ENCODE measurements at regions not wholly inside any gene's neighbourhood (a gene's known extent, or its start where the extent isn't known, plus 50 kb on each side); places are given as distances from the start of the nearest gene placed in this dataset.

- no peaks in the 10 kb centered on the region for H3K27me3 ChIP-seq
- H3K27ac ChIP-seq = no peak overlapping the region
- no peak for DNase-seq (ENCODE audit: low spot score in 2 of 2)
- TF ChIP-seq POLR2A (IDR thresholded peaks at IDR 0.05) (no peak), EP300 (IDR thresholded peaks at IDR 0.05) (no peak), CTCF (IDR thresholded peaks at IDR 0.05) (no peak)
- H3K9me3 ChIP-seq = no peaks in the 10 kb centered on the region
- no peaks in the 10 kb centered on the region for H3K4me1 ChIP-seq
- H3K36me3 ChIP-seq = no peaks in the 10 kb centered on the region
- no peak overlapping the region for H3K4me3 ChIP-seq
- WGBS, 2 donors = 63 to 86% methylated on average over 2 of the region's 2 CpGs
Observed at GRCh38 chr1:61012341-61012761, 70.0 kb upstream of the NFIA start.

- WGBS, 2 donors = 78 to 82% methylated on average over 11 of the region's 11 CpGs
- no peaks in the 10 kb centered on the region for H3K9me3 ChIP-seq
- H3K27ac ChIP-seq = no peak overlapping the region
- no peaks in the 10 kb centered on the region for H3K27me3 ChIP-seq
- no peak overlapping the region for H3K4me3 ChIP-seq
- DNase-seq (ENCODE audit: low spot score in 2 of 2) = no peak
- H3K36me3 ChIP-seq = no peaks in the 10 kb centered on the region
- H3K4me1 ChIP-seq = no peaks in the 10 kb centered on the region
- no peak for TF ChIP-seq CTCF (IDR thresholded peaks at IDR 0.05)
- TF ChIP-seq POLR2A (IDR thresholded peaks at IDR 0.05) = no peak
- no peak for TF ChIP-seq EP300 (IDR thresholded peaks at IDR 0.05)
Observed at GRCh38 chr1:61011561-61012263, 70.6 kb upstream of the NFIA start.

GRCh38 chr1:61007534-61008364, 74.6 kb upstream of the NFIA start:
- TF ChIP-seq CTCF (IDR thresholded peaks at IDR 0.05) = no peak
- no peak for TF ChIP-seq EP300 (IDR thresholded peaks at IDR 0.05)
- TF ChIP-seq POLR2A (IDR thresholded peaks at IDR 0.05) = no peak
- no peak for DNase-seq (ENCODE audit: low spot score in 2 of 2)
- H3K27ac ChIP-seq = no peak overlapping the region
- no peaks in the 10 kb centered on the region for H3K27me3 ChIP-seq
- no peaks in the 10 kb centered on the region for H3K36me3 ChIP-seq
- WGBS, 2 donors = 63 to 68% methylated on average over 5 of the region's 5 CpGs
- no peak overlapping the region for H3K4me3 ChIP-seq
- peaks cover 0 to 9% (median 0%) of the 10 kb centered on the region in 4 donors for H3K4me1 ChIP-seq
- H3K9me3 ChIP-seq = no peaks in the 10 kb centered on the region

DNA sequence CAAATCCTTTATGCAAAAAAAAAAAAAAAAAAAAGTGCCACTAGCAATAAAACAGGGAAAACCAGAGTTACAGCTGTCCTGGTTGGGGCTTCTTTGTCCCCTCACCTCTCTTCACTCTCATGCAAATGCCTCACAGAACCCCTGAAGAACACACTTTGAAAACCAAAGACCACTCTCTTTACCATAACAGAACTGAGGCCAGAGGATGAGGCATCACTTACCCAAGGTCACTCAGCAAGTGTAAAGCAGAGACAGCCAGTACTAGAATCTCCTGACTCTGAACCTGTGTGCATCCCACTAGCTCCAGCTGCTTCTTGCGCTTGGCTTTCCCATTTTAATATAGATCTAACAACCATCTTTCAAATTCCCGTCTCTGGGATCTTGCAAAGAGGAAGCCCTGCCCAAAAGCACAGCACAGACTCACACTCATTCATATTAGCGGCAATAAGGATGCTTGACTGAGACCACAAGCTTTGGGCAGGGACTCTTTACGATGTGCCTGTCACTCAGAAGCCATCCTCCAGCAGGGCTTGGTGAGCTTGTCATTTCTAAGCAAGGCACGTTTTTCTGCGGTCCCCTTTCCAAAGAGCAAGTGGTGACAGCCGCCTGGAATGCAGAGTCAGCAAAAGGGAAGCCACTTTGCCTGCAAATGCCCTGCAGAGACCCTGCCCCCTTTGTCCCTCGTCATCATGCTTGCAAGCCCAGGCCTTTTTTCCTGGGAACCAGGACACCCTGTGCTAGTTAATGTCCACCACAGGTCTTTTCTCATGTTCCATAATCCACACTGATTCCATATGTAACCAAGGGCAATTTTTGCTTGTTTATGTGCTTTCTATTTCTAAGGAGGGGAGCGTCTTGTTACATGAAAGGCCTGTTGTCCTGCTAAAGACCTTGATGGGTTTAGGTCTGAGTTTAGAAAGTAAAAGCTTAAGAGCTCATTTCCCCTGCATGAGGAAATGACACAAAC, 76.5 kb upstream of the NFIA start:
- Histone ChIP-seq H3K36me3 (no peaks in the 10 kb centered on the region), H3K27me3 (no peaks in the 10 kb centered on the region), H3K9me3 (no peaks in the 10 kb centered on the region), H3K4me3 (no peak overlapping the region), H3K27ac (no peak overlapping the region), H3K4me1 (peaks cover 0 to 11% (median 0%) of the 10 kb centered on the region in 4 donors)
- WGBS, 2 donors = 43 to 63% methylated on average over 9 of the region's 9 CpGs
- DNase-seq (ENCODE audit: low spot score in 2 of 2) = no peak
- no peak for TF ChIP-seq EP300 (IDR thresholded peaks at IDR 0.05)
- no peak for TF ChIP-seq POLR2A (IDR thresholded peaks at IDR 0.05)
- TF ChIP-seq CTCF (IDR thresholded peaks at IDR 0.05) = no peak

Data from tibial nerve (tissue), 4 donors.